Neutrophil (primary cell): ENCODE measurements at regions not wholly inside any gene's neighbourhood (a gene's known extent, or its start where the extent isn't known, plus 50 kb on each side); places are given as distances from the start of the nearest gene placed in this dataset.
A peak's percentile ranks its signal among the peaks of the same experiment; 100 is the strongest.

Experiments used
- H3K27ac ChIP-seq: fragments of 200-600 bp; sonication (generic); 2 replicates; pipeline ENCODE4 v1.5.1; 2016; ENCODE audit warnings: mild to moderate bottlenecking, moderate library complexity
- H3K27me3 ChIP-seq: fragments of 200-600 bp; sonication (generic); 2 replicates; pipeline ENCODE4 v1.6.0; 2016; ENCODE audit warnings: mild to moderate bottlenecking
- H3K36me3 ChIP-seq: fragments of 200-600 bp; sonication (generic); 2 replicates; pipeline ENCODE4 v1.5.1; 2017
- H3K4me1 ChIP-seq, 2 experiments: fragments of 200-600 bp in 1 of 2; sonication (generic) in 1 of 2; 1 replicate in 1 of 2; 2 replicates in 1 of 2; pipeline versions ENCODE4 v1.5.1 to v1.6.1; 2013 to 2016; ENCODE audit warnings: low read depth in 1 of 2, low read length in 1 of 2, mild to moderate bottlenecking in 1 of 2, moderate library complexity in 1 of 2; ENCODE audit not compliant: control insufficient read depth in 1 of 2, insufficient read depth in 1 of 2
- H3K4me3 ChIP-seq, 2 experiments: fragments of 200-600 bp in 1 of 2; sonication (generic) in 1 of 2; 1 replicate in 1 of 2; 2 replicates in 1 of 2; pipeline ENCODE4 v1.5.1; 2013 to 2016; ENCODE audit warnings: low read depth in 1 of 2, low read length in 1 of 2, mild to moderate bottlenecking in 1 of 2, moderate library complexity in 1 of 2
- H3K9me3 ChIP-seq: fragments of 200-600 bp; sonication (generic); 2 replicates; pipeline ENCODE4 v1.5.1; 2016
- TF ChIP-seq, protein P1 (sequence below): fragments of 200-600 bp; sonication (generic); IDR thresholded peaks from 2 replicates; pipeline ENCODE4 v1.5.1; 2016; ENCODE audit warnings: antibody characterized with exemption

DNA sequence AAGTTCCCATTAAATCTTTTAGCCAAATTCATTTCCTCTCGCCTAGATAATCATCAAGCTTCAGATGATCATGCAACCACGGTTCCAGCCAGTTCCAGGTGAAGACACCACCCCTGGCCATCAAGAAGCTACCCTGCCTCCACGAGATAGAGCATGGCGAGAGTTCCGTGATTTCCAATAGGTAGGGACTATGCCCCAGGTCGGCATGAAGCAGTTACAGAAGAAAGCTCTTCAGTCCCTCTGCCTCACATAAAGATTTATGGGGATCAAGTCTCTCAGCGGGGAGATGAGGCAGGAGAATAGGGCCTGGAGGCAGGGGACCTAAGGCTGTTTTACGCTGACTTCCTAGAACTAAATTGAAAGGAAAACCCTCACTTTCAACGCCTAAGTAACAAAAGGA lies 183.9 kb downstream of the OR13H1 start:
- no peak overlapping the region for H3K27ac ChIP-seq
- no peaks in the 10 kb centered on the region for H3K27me3 ChIP-seq
- TF ChIP-seq, protein P1, sequence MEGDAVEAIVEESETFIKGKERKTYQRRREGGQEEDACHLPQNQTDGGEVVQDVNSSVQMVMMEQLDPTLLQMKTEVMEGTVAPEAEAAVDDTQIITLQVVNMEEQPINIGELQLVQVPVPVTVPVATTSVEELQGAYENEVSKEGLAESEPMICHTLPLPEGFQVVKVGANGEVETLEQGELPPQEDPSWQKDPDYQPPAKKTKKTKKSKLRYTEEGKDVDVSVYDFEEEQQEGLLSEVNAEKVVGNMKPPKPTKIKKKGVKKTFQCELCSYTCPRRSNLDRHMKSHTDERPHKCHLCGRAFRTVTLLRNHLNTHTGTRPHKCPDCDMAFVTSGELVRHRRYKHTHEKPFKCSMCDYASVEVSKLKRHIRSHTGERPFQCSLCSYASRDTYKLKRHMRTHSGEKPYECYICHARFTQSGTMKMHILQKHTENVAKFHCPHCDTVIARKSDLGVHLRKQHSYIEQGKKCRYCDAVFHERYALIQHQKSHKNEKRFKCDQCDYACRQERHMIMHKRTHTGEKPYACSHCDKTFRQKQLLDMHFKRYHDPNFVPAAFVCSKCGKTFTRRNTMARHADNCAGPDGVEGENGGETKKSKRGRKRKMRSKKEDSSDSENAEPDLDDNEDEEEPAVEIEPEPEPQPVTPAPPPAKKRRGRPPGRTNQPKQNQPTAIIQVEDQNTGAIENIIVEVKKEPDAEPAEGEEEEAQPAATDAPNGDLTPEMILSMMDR = no peak
- H3K4me1 ChIP-seq = peaks cover 0 to 16% of the 10 kb centered on the region in 2 experiments
- no peaks in the 10 kb centered on the region for H3K9me3 ChIP-seq
- peak overlapping the region in 1 of 2 experiments; percentile 57 for H3K4me3 ChIP-seq
- no peaks in the 10 kb centered on the region for H3K36me3 ChIP-seq

DNA sequence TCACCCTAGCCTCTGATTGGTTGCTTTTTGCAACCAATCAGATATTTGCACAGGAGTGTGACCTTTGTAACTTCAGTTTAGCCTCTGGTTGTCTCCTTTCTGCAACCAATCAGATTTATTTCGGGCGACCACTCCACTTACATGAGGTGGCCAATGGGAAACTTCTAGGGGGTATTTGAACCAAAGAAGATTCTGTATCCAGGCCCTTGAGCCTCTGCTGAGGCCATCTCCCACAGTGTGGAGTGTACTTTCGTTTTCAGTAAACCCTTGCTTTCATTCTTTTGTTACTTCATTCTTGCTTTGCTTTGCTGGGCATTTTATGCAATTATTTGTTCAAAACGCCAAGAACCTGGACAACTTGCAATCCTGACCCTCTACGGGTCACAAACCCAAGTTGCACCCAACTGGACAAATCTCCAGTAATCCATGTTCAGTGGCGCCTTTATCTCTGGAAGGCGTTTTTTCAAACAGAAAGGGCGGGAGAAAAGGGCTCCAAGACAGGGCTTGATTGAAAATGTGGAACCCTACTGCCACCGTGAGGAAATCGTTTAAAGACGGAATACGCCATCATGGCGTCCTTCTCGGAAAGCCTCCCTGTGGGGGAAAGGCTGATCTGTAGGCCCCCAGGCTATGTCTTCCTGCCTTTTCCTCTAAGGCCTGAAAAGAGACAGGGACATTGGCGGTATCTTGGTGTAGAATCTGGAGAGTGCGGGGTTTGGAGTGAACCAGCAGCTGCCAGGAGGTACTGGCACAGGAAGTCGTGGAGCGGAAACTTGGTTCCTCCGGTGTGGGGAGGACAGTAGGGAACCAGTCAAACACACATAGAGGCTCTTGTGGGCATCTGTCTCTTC lies 184.6 kb downstream of the OR13H1 start:
- no peak overlapping the region for H3K27ac ChIP-seq
- H3K4me1 ChIP-seq = peaks cover 0 to 16% of the 10 kb centered on the region in 2 experiments
- H3K27me3 ChIP-seq = no peaks in the 10 kb centered on the region
- H3K9me3 ChIP-seq = no peaks in the 10 kb centered on the region
- no peaks in the 10 kb centered on the region for H3K36me3 ChIP-seq
- peak overlapping the region in 1 of 2 experiments; percentile 57 for H3K4me3 ChIP-seq
- TF ChIP-seq, protein P1 = no peak

DNA sequence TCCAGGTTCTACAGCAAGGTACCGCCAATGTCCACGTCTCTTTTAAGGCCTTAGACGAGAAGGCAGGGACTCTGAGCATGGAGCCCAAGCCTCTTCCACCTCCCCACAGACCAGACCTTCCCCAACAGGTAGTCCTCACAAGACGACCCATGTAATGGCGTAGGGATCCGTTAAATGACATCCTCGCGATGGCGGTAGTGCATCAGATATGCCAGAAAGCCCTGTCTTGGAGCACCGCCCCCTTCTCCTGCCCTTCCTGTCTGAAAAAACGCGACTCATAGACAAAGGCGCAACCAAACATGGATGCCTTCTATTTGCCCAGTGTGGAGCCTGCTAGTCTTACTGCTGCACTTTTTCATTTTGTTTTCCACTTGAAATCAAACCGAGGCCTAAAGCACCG lies 185.4 kb downstream of the OR13H1 start:
- H3K27ac ChIP-seq = no peak overlapping the region
- TF ChIP-seq, protein P1 = no peak
- no peaks in the 10 kb centered on the region for H3K36me3 ChIP-seq
- no peaks in the 10 kb centered on the region for H3K9me3 ChIP-seq
- no peaks in the 10 kb centered on the region for H3K27me3 ChIP-seq
- H3K4me3 ChIP-seq = peak overlapping the region in 1 of 2 experiments; percentile 57
- peaks cover 0 to 22% of the 10 kb centered on the region in 2 experiments for H3K4me1 ChIP-seq

DNA sequence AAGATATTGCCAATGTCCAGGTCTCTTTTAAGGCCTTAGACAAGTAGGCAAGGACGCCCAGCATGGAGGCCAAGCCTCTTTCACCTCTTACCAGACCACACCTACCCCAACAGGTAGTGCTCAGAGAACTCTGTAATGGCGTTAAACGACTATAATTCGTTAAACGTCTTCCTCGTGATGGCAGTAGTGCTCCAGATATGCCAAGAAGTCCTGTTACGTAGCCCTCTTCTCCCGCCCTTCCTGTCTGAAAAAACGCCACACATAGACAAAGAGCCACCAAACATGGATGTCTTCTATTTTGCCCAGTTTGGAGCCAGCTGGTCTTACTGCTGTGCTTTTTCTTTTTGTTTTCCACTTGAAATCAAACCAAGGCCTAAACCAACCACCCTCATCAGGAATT lies 190.7 kb downstream of the OR13H1 start:
- Histone ChIP-seq H3K36me3 (no peaks in the 10 kb centered on the region), H3K4me1 (peaks cover 0 to 11% of the 10 kb centered on the region in 2 experiments), H3K27me3 (no peaks in the 10 kb centered on the region), H3K27ac (no peak overlapping the region), H3K4me3 (no peak overlapping the region), H3K9me3 (no peaks in the 10 kb centered on the region)
- TF ChIP-seq, protein P1 = no peak

DNA sequence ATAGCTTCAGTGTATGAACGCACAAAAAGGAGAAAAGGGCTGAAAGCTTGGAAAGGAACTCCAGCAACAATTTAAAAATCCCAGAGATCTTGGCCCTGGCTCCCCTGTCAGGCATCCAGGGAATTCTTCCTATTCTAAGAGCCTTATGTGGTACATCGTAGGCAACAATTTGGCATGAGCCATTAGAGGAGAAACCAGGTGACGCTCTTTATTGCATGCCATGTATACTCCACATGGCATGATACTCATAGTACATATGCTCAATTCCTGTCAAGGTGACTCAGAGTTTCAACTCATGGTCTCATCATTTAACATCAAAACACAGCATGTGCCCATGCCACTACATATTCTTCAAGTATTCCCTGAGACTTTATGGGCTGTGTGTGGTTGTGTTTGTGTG lies 191.3 kb downstream of the OR13H1 start:
- H3K27me3 ChIP-seq = no peaks in the 10 kb centered on the region
- no peak overlapping the region for H3K27ac ChIP-seq
- no peak overlapping the region for H3K4me3 ChIP-seq
- TF ChIP-seq, protein P1 = no peak
- H3K9me3 ChIP-seq = no peaks in the 10 kb centered on the region
- H3K36me3 ChIP-seq = no peaks in the 10 kb centered on the region
- peaks cover 0 to 16% of the 10 kb centered on the region in 2 experiments for H3K4me1 ChIP-seq
